Endothelial cell of umbilical vein (primary cell): ENCODE measurements at regions not wholly inside any gene's neighbourhood (a gene's known extent, or its start where the extent isn't known, plus 50 kb on each side); places are given as distances from the start of the nearest gene placed in this dataset.

Experiments used
- BruUV-seq: library from RNA; stranded (reverse); fragments of 400-500 nt; replicated peaks from 2 replicates; lab custom pipeline; 2021; lab: Mats Ljungman, UMichigan
- CTCF ChIA-PET: fragments of 300-600, 350-600 bp; sonication (Branson Sonifier 250); formaldehyde crosslinking; loops from one replicate; lab custom pipeline; 2021; ENCODE audit warnings: antibody characterized with exemption, inconsistent platforms; lab: Charles Lee
- POLR2A ChIA-PET: fragments of 300-600, 350-600 bp; sonication (Branson Sonifier 250); formaldehyde crosslinking; loops from one replicate; lab custom pipeline; 2021; ENCODE audit warnings: antibody characterized with exemption, inconsistent platforms; lab: Charles Lee
- DNase-seq: peaks from one replicate; pipeline ENCODE4 v3.0.0-alpha.2; 2011; ENCODE audit warnings: low read depth, low spot score
- FAIRE-seq: peaks from 2 replicates; lab custom pipeline; 2011; peaks lifted over from hg19 to GRCh38; lab: Jason Lieb, UNC
- H2AFZ ChIP-seq: 2 replicates; pipeline ENCODE4 v1.6.0; 2012; ENCODE audit warnings: low read depth, low read length, control low read depth, inconsistent platforms
- H3K27ac ChIP-seq: 2 replicates; pipeline ENCODE4 v1.5.1; 2011; ENCODE audit warnings: low read depth, mild to moderate bottlenecking, control low read depth, low read length, moderate library complexity; ENCODE audit not compliant: insufficient read depth
- H3K27me3 ChIP-seq, 2 experiments: 2 replicates each; pipeline versions ENCODE4 v1.6.0 to v1.6.1; 2011; ENCODE audit warnings: low read length in 2 of 2, mixed read lengths in 1 of 2; ENCODE audit not compliant: control insufficient read depth in 2 of 2, insufficient read depth in 2 of 2
- H3K36me3 ChIP-seq, 2 experiments: 2 replicates in 1 of 2; 3 replicates in 1 of 2; pipeline ENCODE4 v1.5.1; 2011; ENCODE audit warnings: low read length in 2 of 2, mild to moderate bottlenecking in 1 of 2, moderate library complexity in 1 of 2; ENCODE audit not compliant: control insufficient read depth in 2 of 2, insufficient read depth in 2 of 2; ENCODE audit errors: extremely low read depth in 1 of 2
- H3K4me1 ChIP-seq: 3 replicates; pipeline ENCODE4 v1.5.1; 2011; ENCODE audit warnings: mild to moderate bottlenecking, low read length; ENCODE audit not compliant: control insufficient read depth, insufficient read depth; ENCODE audit errors: extremely low read depth
- H3K4me2 ChIP-seq: 2 replicates; pipeline ENCODE4 v1.6.1; 2011; ENCODE audit warnings: low read length, control low read depth, mixed read lengths; ENCODE audit not compliant: insufficient read depth
- H3K4me3 ChIP-seq, 3 experiments: fragments of 200-600 bp in 1 of 3; sonication (generic), shearing (Covaris generic) in 1 of 3; replicated peaks in 1 of 3; 2 replicates each; pipeline ENCODE4 v1.5.1; 2011 to 2016; ENCODE audit warnings: control low read depth in 3 of 3, low read length in 3 of 3, mild to moderate bottlenecking in 2 of 3, inconsistent platforms in 1 of 3, low read depth in 1 of 3, moderate library complexity in 1 of 3; ENCODE audit not compliant: insufficient read depth in 1 of 3
- H3K79me2 ChIP-seq: 2 replicates; pipeline ENCODE4 v1.6.0; 2012; ENCODE audit warnings: low read length, inconsistent platforms; ENCODE audit not compliant: control insufficient read depth, insufficient read depth
- H3K9ac ChIP-seq: replicated peaks from 2 replicates; pipeline ENCODE3; 2011; ENCODE audit warnings: low read length, control low read depth; ENCODE audit not compliant: insufficient read depth; ENCODE audit errors: extremely low read depth
- H3K9me1 ChIP-seq: replicated peaks from 3 replicates; pipeline ENCODE4 v1.6.0; 2011; ENCODE audit warnings: mild to moderate bottlenecking, low read length; ENCODE audit not compliant: control insufficient read depth, insufficient read depth; ENCODE audit errors: extremely low read depth
- H3K9me3 ChIP-seq: replicated peaks from 2 replicates; pipeline ENCODE4 v1.5.1; 2012; ENCODE audit warnings: low read length, inconsistent platforms; ENCODE audit not compliant: control insufficient read depth, insufficient read depth
- H4K20me1 ChIP-seq: replicated peaks from 2 replicates; pipeline ENCODE3; 2011; ENCODE audit warnings: mild to moderate bottlenecking, low read length; ENCODE audit not compliant: control insufficient read depth, insufficient read depth; ENCODE audit errors: extremely low read depth
- CTCF ChIP-seq, 2 donors: IDR thresholded peaks; 1 replicate in 1 of 2; 2 replicates in 1 of 2; pipeline ENCODE4 v1.5.1; 2011; ENCODE audit warnings: low read length in 2 of 2, mild to moderate bottlenecking in 2 of 2, moderate library complexity in 2 of 2, control low read depth in 1 of 2, inconsistent platforms in 1 of 2, low read depth in 1 of 2; ENCODE audit not compliant: insufficient read depth in 1 of 2; ENCODE audit errors: extremely low read depth in 1 of 2
- FOS ChIP-seq: IDR thresholded peaks from 2 replicates; pipeline ENCODE4 v1.6.1; 2011; ENCODE audit warnings: mild to moderate bottlenecking, low read length, moderate library complexity, borderline replicate concordance; ENCODE audit not compliant: insufficient read depth
- JUN ChIP-seq: IDR thresholded peaks from 2 replicates; pipeline ENCODE4 v1.6.1; 2011; ENCODE audit warnings: borderline replicate concordance, low read depth; ENCODE audit not compliant: insufficient read length, insufficient read depth
- MYC ChIP-seq: IDR thresholded peaks from one replicate; pipeline ENCODE4 v1.6.1; 2011; ENCODE audit warnings: mild to moderate bottlenecking, low read depth, low read length
- POLR2AphosphoS5 ChIP-seq: IDR thresholded peaks from 2 replicates; pipeline ENCODE4 v1.6.1; 2012; ENCODE audit warnings: low read depth, mild to moderate bottlenecking, control low read depth, low read length, moderate library complexity; ENCODE audit not compliant: insufficient read depth
- dilution Hi-C: fragments of 300-500 bp; cut with MboI; formaldehyde crosslinking; loops from one replicate; pipeline ENCODE4 v1.15.0; 2019; ENCODE audit warnings: low sequenced_read_pairs; ENCODE audit not compliant: extremely low pct_ligation_motif_present
- intact Hi-C: fragments of 100-400 bp; cut with micrococcal nuclease; formaldehyde crosslinking; loops from one replicate; pipeline ENCODE4 v1.10.0; 2022

DNA sequence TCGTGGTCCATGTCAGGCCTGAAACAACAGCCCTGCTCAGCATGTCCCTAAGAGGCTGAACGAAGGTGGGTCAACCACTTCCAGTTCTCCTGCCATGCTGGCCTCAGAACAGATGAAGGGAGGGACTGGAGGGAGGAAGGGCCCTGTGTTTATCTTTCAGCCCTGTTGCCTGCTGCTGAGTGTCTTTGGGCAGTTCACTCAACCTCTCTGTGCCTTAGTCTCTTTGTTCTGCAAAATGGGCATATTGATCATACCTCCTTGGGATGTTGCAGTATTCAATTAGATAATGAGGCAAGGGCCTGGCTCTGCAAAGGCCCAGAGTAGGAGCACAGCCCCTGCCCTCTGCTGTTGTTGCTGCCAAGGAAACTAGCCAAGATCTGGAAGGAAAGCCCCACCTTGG, 207.5 kb downstream of the MN1 start:
- Histone ChIP-seq H3K36me3 (no peaks in the 10 kb centered on the region), H2AFZ (no peak overlapping the region), H3K9ac (no peak overlapping the region), H3K9me1 (no peaks in the 10 kb centered on the region), H3K79me2 (no peaks in the 10 kb centered on the region), H3K4me1 (no peaks in the 10 kb centered on the region), H3K27ac (no peak overlapping the region), H3K4me3 (no peak overlapping the region), H3K27me3 (peaks cover 4 to 5% of the 10 kb centered on the region in 2 experiments), H4K20me1 (no peaks in the 10 kb centered on the region), H3K4me2 (no peak overlapping the region), H3K9me3 (no peaks in the 10 kb centered on the region)
- DNase-seq (no peak), FAIRE-seq (no peak)
- no TSS peak for BruUV-seq
- ChIA-PET POLR2A (no interaction called here), CTCF (no interaction called here)
- intact Hi-C loops = no loop called here
- dilution Hi-C loops = no loop called here
- no peak for TF ChIP-seq POLR2AphosphoS5
- TF ChIP-seq FOS = no peak

DNA sequence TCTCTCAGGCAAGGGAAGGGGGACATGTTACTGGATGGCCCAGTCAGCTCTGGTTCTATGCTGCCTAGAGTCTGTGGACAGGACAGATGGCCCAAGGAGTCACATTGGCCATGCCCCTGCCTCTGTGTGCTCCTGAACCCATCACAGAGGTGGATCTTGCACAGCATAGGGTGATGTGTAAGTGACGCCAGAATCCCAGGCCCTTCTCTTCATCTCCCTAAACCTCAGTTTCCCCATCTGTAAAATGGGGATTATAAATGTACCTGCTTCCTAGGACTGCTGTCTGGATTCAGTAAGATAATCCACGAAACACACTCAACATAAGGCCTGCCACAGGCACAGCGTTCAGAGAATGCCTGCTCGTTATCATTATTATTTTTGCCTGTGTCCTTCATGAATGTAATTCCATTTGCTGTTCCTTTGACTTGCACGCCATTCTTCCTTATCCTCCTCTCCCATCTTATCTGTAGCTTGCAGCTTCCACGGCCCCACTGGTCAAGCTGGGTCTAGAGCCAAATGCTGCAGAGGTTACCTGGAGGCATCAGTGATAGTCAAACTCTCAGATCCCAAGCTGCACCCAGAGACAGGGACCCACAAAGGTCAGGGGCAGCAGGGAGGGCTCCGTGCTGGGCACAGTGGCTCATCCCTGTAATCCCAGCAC, 207.0 kb downstream of the MN1 start:
- intact Hi-C loops = no loop called here
- Histone ChIP-seq H3K4me2 (no peak overlapping the region), H3K27ac (no peak overlapping the region), H3K4me3 (no peak overlapping the region), H3K27me3 (peaks cover 4 to 5% of the 10 kb centered on the region in 2 experiments), H3K36me3 (no peaks in the 10 kb centered on the region), H4K20me1 (no peaks in the 10 kb centered on the region), H3K79me2 (no peaks in the 10 kb centered on the region), H3K9me1 (no peaks in the 10 kb centered on the region), H3K9me3 (no peaks in the 10 kb centered on the region), H3K4me1 (no peaks in the 10 kb centered on the region), H2AFZ (no peak overlapping the region), H3K9ac (no peak overlapping the region)
- ChIA-PET CTCF (no interaction called here), POLR2A (no interaction called here)
- DNase-seq (peak; percentile 11), FAIRE-seq (no peak)
- no peak for TF ChIP-seq MYC
- no peak for TF ChIP-seq CTCF (IDR thresholded peaks at IDR 0.05; ENCODE audit: extremely low read depth in 1 of 2, insufficient read depth in 1 of 2, low read depth in 1 of 2, low read length in 2 of 2)
- TF ChIP-seq JUN = no peak
- dilution Hi-C loops = no loop called here
- no TSS peak for BruUV-seq
